Sigmoid colon (tissue), 6 donors: ENCODE measurements at regions not wholly inside any gene's neighbourhood (a gene's known extent, or its start where the extent isn't known, plus 50 kb on each side); places are given as distances from the start of the nearest gene placed in this dataset.

ENCODE experiments used
- DNase-seq: peaks from one replicate; pipeline ENCODE4 v3.0.0-alpha.2; 2019
- H3K27ac ChIP-seq, 4 donors: fragments of 200-600 bp; sonication (generic); one replicate each; pipeline ENCODE4 v1.5.1; 2016 to 2019; ENCODE audit warnings: mild to moderate bottlenecking in 1 of 4
- H3K27me3 ChIP-seq, 3 donors: fragments of 200-600 bp; sonication (generic); one replicate each; pipeline ENCODE4 v1.5.1; 2019; ENCODE audit warnings: mild to moderate bottlenecking in 1 of 3
- H3K36me3 ChIP-seq, 4 donors: fragments of 200-600 bp; sonication (generic); one replicate each; pipeline ENCODE4 v1.5.1; 2016 to 2019
- H3K4me1 ChIP-seq, 4 donors: fragments of 200-600 bp; sonication (generic); one replicate each; pipeline ENCODE4 v1.5.1; 2017 to 2019
- H3K4me3 ChIP-seq, 4 donors: fragments of 200-600 bp; sonication (generic); one replicate each; pipeline ENCODE4 v1.5.1; 2017 to 2019; ENCODE audit warnings: mild to moderate bottlenecking in 2 of 4, moderate library complexity in 1 of 4
- H3K9me3 ChIP-seq, 4 donors: fragments of 200-600 bp in 3 of 4; sonication (generic) in 3 of 4; one replicate each; pipeline versions ENCODE4 v1.5.1 to v1.6.1; 2013 to 2019
- EP300 ChIP-seq, 4 donors: sonication (generic); formaldehyde crosslinking; IDR thresholded peaks; one replicate each; pipeline ENCODE4 v1.6.1; 2017; ENCODE audit warnings: antibody characterized with exemption in 4 of 4
- POLR2A ChIP-seq, 2 donors: fragments of 450-650 bp; IDR thresholded peaks; one replicate each; pipeline ENCODE4 v1.6.1; 2016; ENCODE audit warnings: antibody characterized with exemption in 2 of 2, mild to moderate bottlenecking in 2 of 2, moderate library complexity in 2 of 2
- POLR2AphosphoS5 ChIP-seq, 4 donors: sonication (generic); formaldehyde crosslinking; IDR thresholded peaks; one replicate each; pipeline ENCODE4 v1.6.1; 2017; ENCODE audit warnings: antibody characterized with exemption in 4 of 4
- WGBS, 2 donors: extraction: QIAGEN DNeasy Blood & Tissue Kit; methylation state at CpG; one replicate each; pipeline ENCODE4 v1.1.7; 2013; 5-methylcytosine and 5-hydroxymethylcytosine counted together
- intact Hi-C: fragments of 100-400 bp; cut with DNase I; formaldehyde crosslinking; loops from one replicate; pipeline ENCODE4 v1.15.1; 2023
- TF ChIP-seq, protein P1 (sequence below), 4 experiments: fragments of 450-650 bp in 3 of 4; fragments of 200-600 bp in 1 of 4; IDR thresholded peaks; one replicate each; pipeline ENCODE4 v1.5.1; 2016 to 2019; ENCODE audit warnings: antibody characterized with exemption in 4 of 4, mild to moderate bottlenecking in 3 of 4, moderate library complexity in 2 of 4
- donor health status: healthy with polysubstance abuse.
- donor health status: healthy.

DNA sequence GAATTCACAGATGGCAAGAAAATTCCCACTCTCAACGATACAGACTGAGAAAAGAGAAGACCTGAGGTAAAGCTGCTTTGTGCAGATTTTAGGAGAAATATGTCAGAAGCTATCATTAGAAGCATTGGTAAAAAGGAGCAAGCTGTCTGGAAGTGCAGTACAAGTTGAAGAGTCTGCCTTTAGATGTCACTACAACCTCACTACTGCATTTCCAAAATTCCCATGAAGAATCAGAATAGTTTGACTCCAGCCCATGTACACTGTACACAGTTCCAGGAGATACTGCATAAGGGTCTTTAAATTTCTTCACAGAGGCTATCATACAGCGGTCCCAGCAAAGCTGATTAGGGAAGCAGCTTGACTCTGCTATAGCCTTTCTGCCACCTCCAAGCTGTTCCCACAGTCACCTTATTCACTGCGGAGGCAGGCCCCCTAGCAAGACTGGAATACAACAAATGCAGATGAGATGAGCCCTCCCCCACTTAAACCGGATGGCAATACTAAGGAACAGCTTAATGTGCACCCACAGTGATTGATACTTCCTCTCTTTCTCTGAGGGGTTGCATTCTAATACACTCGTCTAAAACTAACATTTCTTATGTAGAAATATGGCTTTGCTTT, 527.4 kb downstream of the TMEM182 start:
- no peaks in the 10 kb centered on the region for H3K9me3 ChIP-seq
- H3K4me1 ChIP-seq, result no peaks in the 10 kb centered on the region
- no peak overlapping the region for H3K4me3 ChIP-seq
- WGBS, 2 donors, result 40 to 74% methylated on average over 5 of the region's 5 CpGs
- no peak for TF ChIP-seq EP300 (IDR thresholded peaks at IDR 0.05)
- TF ChIP-seq, protein P1, sequence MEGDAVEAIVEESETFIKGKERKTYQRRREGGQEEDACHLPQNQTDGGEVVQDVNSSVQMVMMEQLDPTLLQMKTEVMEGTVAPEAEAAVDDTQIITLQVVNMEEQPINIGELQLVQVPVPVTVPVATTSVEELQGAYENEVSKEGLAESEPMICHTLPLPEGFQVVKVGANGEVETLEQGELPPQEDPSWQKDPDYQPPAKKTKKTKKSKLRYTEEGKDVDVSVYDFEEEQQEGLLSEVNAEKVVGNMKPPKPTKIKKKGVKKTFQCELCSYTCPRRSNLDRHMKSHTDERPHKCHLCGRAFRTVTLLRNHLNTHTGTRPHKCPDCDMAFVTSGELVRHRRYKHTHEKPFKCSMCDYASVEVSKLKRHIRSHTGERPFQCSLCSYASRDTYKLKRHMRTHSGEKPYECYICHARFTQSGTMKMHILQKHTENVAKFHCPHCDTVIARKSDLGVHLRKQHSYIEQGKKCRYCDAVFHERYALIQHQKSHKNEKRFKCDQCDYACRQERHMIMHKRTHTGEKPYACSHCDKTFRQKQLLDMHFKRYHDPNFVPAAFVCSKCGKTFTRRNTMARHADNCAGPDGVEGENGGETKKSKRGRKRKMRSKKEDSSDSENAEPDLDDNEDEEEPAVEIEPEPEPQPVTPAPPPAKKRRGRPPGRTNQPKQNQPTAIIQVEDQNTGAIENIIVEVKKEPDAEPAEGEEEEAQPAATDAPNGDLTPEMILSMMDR (IDR thresholded peaks at IDR 0.05), result no peak
- no peak for TF ChIP-seq POLR2AphosphoS5 (IDR thresholded peaks at IDR 0.05)
- TF ChIP-seq POLR2A (IDR thresholded peaks at IDR 0.05), result no peak
- no peaks in the 10 kb centered on the region for H3K36me3 ChIP-seq
- no peak overlapping the region for H3K27ac ChIP-seq
- no peak for DNase-seq
- H3K27me3 ChIP-seq, result peaks cover 0 to 8% (median 0%) of the 10 kb centered on the region in 3 donors
- intact Hi-C loops, result no loop called here

DNA sequence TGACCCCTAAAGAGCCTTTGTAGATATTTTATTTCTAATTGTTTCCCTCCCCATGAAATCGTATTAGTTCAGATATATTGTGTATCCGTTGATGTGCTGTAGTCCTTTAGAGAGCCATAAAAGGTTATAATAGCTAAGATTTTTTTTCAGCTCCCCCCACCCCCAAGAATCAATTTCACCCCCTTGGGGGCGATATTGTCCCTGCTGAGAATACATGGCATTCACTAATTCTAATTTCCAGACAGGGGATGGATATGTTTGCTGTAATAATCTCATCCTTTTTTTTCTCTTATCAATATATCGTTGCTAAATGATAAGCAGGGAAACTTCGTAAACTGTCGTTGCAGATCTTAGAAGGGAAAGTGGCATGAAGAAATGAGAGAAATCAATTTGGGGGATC, 530.7 kb downstream of the TMEM182 start:
- Histone ChIP-seq H3K4me1 (no peaks in the 10 kb centered on the region), H3K4me3 (no peak overlapping the region), H3K9me3 (no peaks in the 10 kb centered on the region), H3K27me3 (peaks cover 0 to 8% (median 0%) of the 10 kb centered on the region in 3 donors), H3K36me3 (no peaks in the 10 kb centered on the region), H3K27ac (no peak overlapping the region)
- no peak for DNase-seq
- TF ChIP-seq POLR2AphosphoS5 (IDR thresholded peaks at IDR 0.05) (no peak), EP300 (IDR thresholded peaks at IDR 0.05) (no peak), POLR2A (IDR thresholded peaks at IDR 0.05) (no peak)
- TF ChIP-seq, protein P1 (IDR thresholded peaks at IDR 0.05), result no peak
- intact Hi-C loops, result no loop called here
- 63 to 65% methylated on average over 6 of the region's 6 CpGs for WGBS, 2 donors

DNA sequence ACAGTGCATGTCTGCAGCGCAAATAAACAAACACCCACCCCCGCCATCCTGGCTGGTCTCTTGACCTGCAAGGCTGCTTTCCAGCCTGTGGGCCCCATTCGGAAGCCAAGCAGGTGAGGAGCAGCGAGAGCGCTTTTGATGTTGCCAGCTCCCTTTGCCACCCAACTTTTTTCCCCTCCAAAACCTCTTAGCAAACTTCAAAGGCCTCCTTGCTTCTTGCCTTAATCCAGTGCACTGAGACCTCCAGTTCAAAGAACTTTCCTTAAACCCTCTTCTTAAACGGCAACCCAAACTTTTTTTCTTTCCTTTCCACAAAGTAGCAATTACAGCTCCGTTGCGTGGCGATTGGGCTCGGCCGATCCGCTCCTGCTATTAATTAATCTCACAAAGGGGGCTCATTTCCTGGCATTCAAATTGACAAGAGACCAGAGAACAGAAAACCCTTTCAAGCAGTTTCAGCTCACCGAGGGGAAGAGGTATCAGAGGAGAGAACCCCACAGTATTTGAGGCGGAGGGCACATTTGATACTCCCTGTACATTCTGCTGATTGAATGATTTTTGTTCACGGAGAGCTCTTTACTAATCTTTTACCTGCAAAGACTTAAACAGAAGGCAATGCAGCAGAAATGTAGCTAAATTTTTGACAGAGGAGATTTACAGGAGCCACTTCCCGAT, 531.4 kb downstream of the TMEM182 start:
- intact Hi-C loops, result no loop called here
- H3K27ac ChIP-seq, result no peak overlapping the region
- 23 to 59% methylated on average over 16 of the region's 16 CpGs for WGBS, 2 donors
- peaks cover 0 to 8% (median 0%) of the 10 kb centered on the region in 3 donors for H3K27me3 ChIP-seq
- no peaks in the 10 kb centered on the region for H3K4me1 ChIP-seq
- no peak for DNase-seq
- no peak overlapping the region for H3K4me3 ChIP-seq
- no peaks in the 10 kb centered on the region for H3K36me3 ChIP-seq
- H3K9me3 ChIP-seq, result no peaks in the 10 kb centered on the region
- TF ChIP-seq, protein P1 (IDR thresholded peaks at IDR 0.05), result no peak
- no peak for TF ChIP-seq EP300 (IDR thresholded peaks at IDR 0.05)
- no peak for TF ChIP-seq POLR2A (IDR thresholded peaks at IDR 0.05)
- no peak for TF ChIP-seq POLR2AphosphoS5 (IDR thresholded peaks at IDR 0.05)

DNA sequence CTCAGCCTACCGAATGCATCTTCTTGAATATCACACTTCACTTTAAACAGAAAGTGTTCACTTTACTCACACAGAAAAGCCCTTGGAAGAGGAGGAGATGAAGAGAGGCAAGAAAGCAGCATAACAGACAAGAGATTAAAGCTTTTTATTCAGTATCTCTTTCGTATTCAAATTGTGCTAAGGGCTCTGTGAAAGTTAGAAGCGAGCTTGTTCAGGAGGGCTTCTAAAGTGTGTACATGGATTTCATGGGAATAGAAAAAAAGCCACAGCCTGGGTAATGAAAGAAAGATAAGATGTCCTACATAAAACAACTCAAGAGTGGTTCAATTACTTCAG, 531.9 kb downstream of the TMEM182 start:
- Histone ChIP-seq H3K27ac (no peak overlapping the region), H3K9me3 (no peaks in the 10 kb centered on the region), H3K27me3 (peaks cover 0 to 8% (median 0%) of the 10 kb centered on the region in 3 donors), H3K36me3 (no peaks in the 10 kb centered on the region), H3K4me3 (no peak overlapping the region), H3K4me1 (no peaks in the 10 kb centered on the region)
- no peak for DNase-seq
- no peak for TF ChIP-seq POLR2A (IDR thresholded peaks at IDR 0.05)
- TF ChIP-seq POLR2AphosphoS5 (IDR thresholded peaks at IDR 0.05), result no peak
- TF ChIP-seq, protein P1 (IDR thresholded peaks at IDR 0.05), result no peak
- TF ChIP-seq EP300 (IDR thresholded peaks at IDR 0.05), result no peak
- intact Hi-C loops, result no loop called here
- WGBS, 2 donors, result 40 to 53% methylated on average over 3 of the region's 3 CpGs
